ENCODE measurements at regions not wholly inside any gene's neighbourhood (a gene's known extent, or its start where the extent isn't known, plus 50 kb on each side); places are given as distances from the start of the nearest gene placed in this dataset.

- Histone ChIP-seq H3K4me1 (no peaks in the 10 kb centered on the region), H3K27ac (no peak overlapping the region), H3K4me3 (no peak overlapping the region), H3K36me3 (no peaks in the 10 kb centered on the region), H3K27me3 (ENCODE audit: low read depth) (no peaks in the 10 kb centered on the region), H3K9me3 (no peaks in the 10 kb centered on the region)
- no peak for DNase-seq
- intact Hi-C loops (cut with DNase I) = no loop called here
- ATAC-seq = no peak
- TF ChIP-seq CTCF (IDR thresholded peaks at IDR 0.05) = no peak
These were observed 1766.3 kb upstream of the PCDH10 start for GRCh38 chr4:131382839-131383238.

- Histone ChIP-seq H3K27ac (no peak overlapping the region), H3K9me3 (no peaks in the 10 kb centered on the region), H3K4me1 (no peaks in the 10 kb centered on the region), H3K27me3 (ENCODE audit: low read depth) (no peaks in the 10 kb centered on the region), H3K4me3 (no peak overlapping the region), H3K36me3 (no peaks in the 10 kb centered on the region)
- no peak for DNase-seq
- intact Hi-C loops (cut with DNase I) = no loop called here
- no peak for ATAC-seq
- no peak for TF ChIP-seq CTCF (IDR thresholded peaks at IDR 0.05)
These were observed 1760.8 kb upstream of the PCDH10 start for GRCh38 chr4:131388277-131388676.

GRCh38 chr4:131408102-131408501 lies 1741.0 kb upstream of the PCDH10 start:
- no peak overlapping the region for H3K27ac ChIP-seq
- no peaks in the 10 kb centered on the region for H3K4me1 ChIP-seq
- no peaks in the 10 kb centered on the region for H3K36me3 ChIP-seq
- H3K9me3 ChIP-seq = no peaks in the 10 kb centered on the region
- no peak for DNase-seq
- H3K27me3 ChIP-seq (ENCODE audit: low read depth) = no peaks in the 10 kb centered on the region
- intact Hi-C loops (cut with DNase I) = no loop called here
- ATAC-seq = no peak
- H3K4me3 ChIP-seq = no peak overlapping the region
- TF ChIP-seq CTCF (IDR thresholded peaks at IDR 0.05) = no peak

GRCh38 chr4:131411393-131411792 lies 1737.7 kb upstream of the PCDH10 start:
- DNase-seq (no peak), ATAC-seq (no peak)
- H3K36me3 ChIP-seq = no peaks in the 10 kb centered on the region
- intact Hi-C loops (cut with DNase I) = no loop called here
- no peak overlapping the region for H3K27ac ChIP-seq
- H3K4me1 ChIP-seq = no peaks in the 10 kb centered on the region
- H3K27me3 ChIP-seq (ENCODE audit: low read depth) = no peaks in the 10 kb centered on the region
- H3K4me3 ChIP-seq = no peak overlapping the region
- no peak for TF ChIP-seq CTCF (IDR thresholded peaks at IDR 0.05)
- H3K9me3 ChIP-seq = no peaks in the 10 kb centered on the region

- no peaks in the 10 kb centered on the region for H3K4me1 ChIP-seq
- no peak for ATAC-seq
- no peak overlapping the region for H3K4me3 ChIP-seq
- no peak for DNase-seq
- no peaks in the 10 kb centered on the region for H3K36me3 ChIP-seq
- no peak for TF ChIP-seq CTCF (IDR thresholded peaks at IDR 0.05)
- H3K27me3 ChIP-seq (ENCODE audit: low read depth) = no peaks in the 10 kb centered on the region
- H3K27ac ChIP-seq = no peak overlapping the region
- intact Hi-C loops (cut with DNase I) = no loop called here
- H3K9me3 ChIP-seq = no peaks in the 10 kb centered on the region
These were observed 1729.9 kb upstream of the PCDH10 start for GRCh38 chr4:131419147-131419546.

Measured in lower lobe of right lung (tissue), 2 donors.